ENCODE measurements at regions not wholly inside any gene's neighbourhood (a gene's known extent, or its start where the extent isn't known, plus 50 kb on each side); places are given as distances from the start of the nearest gene placed in this dataset.

DNA sequence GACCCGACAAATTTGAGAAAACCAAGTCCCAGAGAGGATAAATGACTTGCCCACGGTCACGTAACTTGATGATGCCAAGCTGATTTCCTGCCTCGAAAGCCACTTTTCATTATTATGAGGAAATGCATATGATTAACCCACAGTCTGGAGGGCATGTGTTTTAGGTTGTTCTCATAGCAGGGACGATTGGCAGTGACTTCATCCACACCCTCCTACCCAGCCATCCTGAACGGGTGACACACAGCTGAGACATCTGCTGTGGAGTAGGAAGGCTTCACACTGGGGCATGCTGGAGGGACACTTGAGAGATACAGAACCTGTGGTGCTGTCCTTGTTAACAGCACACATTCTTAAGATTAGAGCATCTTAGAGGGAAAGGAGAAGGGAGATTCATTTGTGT is 65.4 kb upstream of the WDFY2 start:
- peak; percentile 27 for DNase-seq

DNA sequence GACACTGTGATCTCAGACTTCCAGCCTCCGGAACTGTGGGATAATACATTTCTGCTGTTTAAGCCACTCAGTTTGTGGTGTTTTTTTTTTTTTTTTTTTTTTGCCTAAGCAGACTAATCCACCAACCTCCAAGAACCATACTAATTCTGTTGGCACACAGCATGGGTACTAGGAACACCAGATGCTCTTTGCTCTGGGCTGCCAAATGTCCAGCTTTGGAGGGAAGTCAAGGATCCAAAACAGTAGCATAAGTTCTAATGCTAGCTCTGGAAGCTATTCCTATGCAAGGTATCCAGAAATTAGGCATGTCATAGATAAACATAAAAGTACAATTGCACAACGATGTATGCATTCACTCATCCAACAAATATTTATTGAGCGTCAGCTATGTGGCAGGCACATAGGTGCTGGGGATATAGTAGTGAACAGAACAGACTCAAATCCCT is 64.5 kb upstream of the WDFY2 start:
- no peak for DNase-seq

DNA sequence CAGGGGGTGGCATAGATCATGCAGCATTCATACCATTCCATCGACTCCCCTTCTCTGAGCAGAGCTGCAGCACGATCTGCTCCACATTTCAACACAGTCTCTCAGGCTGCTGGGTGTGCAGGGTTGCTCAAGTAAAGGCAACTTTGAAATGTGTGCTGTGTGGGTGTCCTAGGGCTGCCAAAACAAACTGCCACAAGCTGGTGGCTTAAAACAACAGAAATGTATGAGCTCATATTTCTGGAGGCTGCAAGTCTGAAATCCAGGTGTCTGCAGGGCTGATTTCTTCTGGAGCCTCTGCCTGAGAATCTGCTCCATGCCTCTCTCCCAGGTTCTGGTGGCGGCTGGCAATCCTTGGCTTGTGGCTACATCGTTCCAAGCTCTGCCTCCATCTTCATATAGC is 63.7 kb upstream of the WDFY2 start:
- no peak for DNase-seq

DNA sequence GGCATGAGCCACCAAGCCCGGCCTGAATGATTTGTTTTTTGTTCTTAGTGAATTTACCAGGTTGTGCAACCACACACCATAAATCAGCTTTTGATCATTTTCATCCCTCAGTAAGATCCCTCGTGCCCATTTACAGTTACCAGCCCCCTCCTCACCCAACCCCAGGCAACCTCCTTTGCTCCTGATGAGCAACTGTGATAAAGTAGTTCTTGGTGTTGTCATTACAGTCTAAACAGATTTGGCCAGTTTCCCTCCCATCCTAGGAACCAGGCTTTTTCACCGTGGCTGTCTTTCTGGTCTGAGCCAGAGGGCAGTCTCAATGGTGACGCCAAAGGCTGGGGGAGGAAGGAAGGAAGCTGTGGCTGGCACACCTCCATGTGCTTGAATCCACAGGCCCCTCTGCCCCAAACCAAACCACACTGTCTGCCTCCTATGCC is 61.2 kb upstream of the WDFY2 start:
- DNase-seq, result no peak

DNA sequence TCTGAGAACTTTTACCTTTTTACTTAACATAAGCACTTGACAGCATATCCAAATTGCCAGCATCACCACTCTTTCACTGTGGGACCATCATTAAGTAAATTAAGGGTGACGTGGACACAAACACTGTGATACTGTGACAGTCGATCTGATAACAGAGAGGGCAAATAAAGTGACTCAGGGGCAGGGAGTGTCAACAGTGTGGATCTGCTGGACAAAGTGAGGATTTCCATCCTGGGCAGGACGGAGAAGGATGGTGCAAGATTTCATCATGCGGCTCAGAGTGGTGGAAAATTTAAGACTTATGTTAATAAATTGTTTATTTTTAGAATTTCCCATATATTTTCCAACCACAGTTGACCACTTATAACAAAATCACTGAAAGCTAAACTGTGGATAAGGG is 60.0 kb upstream of the WDFY2 start:
- DNase-seq, result no peak

DNA sequence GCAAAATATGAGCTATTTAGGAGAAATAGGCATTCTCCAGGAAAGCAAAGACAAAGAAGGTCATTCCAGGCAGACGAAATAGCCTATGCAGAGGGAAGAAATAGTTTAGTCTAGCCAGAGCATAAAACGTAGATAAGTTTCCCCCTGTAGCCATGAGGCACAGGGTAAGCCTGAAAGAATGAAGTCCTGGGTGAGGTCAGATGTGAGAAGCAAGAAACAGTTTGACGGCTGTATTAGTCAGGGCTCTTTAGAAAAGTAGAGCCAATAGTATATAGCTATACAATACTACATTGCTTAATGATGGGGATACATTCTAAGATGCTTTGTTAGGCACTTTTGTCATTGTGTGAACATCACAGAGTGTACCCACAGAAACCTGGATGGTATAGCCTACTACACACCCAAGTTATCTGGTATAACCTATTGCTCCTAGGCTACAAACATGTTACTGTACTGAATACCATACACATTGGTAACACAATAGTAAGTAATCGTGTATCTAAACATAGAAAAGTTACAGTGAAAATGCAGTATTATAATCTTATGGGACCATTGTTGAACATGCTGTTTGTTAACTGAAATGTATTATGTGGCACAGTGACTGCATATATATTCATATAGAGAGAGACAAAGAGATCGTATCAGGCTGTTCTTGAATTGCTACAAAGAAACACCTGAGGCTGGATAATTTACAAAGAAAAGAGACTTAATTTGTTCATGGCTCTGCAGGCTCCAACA is 59.3 kb upstream of the WDFY2 start:
- DNase-seq, result no peak

DNA sequence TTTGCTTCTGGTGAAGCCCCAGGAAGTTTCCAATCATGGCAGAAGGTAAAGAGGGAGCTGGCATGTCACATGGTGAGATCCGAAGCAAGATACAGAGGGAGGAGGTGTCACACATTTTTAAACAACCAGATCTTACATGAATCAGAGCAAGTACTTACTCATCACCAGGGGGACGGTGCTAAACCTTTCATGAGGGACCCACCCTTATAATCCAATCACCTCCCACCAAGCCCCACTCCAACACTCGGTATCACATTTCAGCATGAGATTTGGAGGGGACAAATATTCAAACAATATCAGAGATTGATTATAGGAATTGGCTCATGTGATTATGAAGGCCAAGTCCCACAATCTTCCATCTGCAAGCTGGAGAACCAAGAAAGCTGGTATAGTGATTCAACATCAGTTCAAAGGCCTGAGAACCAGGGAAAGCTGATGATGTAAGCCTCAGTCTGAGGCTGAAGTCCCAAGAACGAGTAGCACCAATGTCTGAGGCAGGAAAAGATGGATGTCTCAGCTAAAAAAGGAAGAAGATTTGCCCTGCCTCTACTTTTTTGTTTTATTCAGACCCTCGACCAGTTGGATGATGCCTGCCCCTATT is 58.6 kb upstream of the WDFY2 start:
- no peak for DNase-seq

DNA sequence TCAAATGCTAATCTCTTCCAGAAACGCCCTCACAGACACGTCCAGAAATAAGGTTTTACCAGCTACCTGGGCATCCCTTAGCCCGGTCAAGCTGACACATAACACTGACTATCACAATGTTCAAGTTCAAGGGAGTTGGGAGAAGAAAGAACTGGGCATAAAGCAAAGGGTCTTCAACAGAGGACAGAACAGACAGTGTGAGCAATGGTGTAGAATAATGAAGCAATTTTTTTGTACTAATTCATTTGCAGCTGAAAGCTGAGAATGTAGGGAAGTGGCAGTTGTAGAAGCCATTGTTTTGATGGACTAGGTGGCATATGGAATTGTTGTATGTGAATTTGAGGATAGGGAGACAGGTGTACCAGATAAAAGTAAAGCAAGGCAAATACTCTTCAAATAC is 58.1 kb upstream of the WDFY2 start:
- no peak for DNase-seq

DNA sequence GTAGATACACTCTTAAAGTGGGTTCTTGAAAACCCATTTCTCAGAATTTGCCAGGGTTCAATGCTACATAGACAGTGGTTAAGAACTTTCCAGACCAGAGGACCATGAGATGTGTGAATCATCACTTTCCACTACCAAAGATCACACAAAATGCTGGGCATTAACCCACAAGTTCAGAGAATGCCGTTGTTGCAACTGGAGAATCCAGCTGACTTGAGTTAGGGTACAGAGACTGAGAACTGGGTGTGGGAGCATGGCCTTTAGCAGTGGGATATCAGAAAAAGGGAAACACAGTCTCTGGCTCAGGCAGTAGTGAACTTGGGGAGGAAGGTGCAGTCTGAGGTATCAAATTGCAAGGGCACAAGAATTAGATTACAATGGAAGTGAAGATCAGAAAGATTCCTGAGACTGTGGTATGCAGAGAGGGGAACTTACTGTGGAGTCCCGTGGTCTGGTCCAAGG is 51.5 kb upstream of the WDFY2 start:
- DNase-seq, result no peak

DNA sequence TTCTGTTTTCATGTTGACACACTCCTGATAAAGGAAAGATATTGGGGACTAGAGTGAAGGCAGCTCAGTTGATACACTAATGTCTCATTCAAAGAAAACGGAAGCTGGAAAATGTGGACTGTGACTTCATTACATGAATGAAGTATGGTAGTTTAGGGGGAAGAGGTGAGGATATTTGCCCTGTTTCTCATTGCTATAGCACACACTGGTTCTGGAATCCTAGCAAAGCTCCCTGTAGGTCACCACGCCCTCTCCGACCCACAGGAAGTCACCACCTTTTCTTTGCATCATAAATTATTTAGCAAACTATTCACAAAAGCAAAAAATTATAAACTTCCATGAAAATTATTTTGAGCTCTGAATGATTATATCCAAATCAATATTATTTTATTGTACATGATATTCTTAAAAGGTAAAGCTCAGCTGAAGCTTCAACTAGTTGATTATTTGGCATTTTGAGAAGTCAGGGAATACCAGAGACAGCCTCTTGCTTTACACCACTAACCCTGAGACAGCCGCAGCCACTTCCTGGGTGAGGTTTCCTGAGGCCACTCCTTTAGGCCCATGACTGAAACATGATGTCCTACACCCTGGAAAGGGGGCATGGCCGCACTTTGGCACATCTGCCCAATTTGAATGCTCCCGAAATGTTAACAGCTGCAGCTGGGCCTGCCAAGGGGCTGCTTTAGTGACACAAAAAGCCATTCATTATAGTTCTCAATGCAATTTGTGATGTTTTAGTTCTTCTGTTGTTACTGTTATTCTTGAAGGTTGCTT is 50.0 kb upstream of the WDFY2 start:
- DNase-seq, result peak; percentile 13
